H1 (cell line): ENCODE measurements at regions not wholly inside any gene's neighbourhood (a gene's known extent, or its start where the extent isn't known, plus 50 kb on each side); places are given as distances from the start of the nearest gene placed in this dataset.

Source experiments
- CTCF ChIA-PET: fragments of 300-600 bp; sonication (Branson Sonifier 250); formaldehyde crosslinking; loops from one replicate; lab custom pipeline; 2021; ENCODE audit not compliant: partially characterized antibody; lab: Charles Lee
- POLR2A ChIA-PET: fragments of 300-600 bp; sonication (Branson Sonifier 250); formaldehyde crosslinking; loops from one replicate; lab custom pipeline; 2021; ENCODE audit warnings: inconsistent platforms; ENCODE audit not compliant: partially characterized antibody; lab: Charles Lee
- DNase-seq, 2 experiments: peaks; one replicate each; pipeline versions ENCODE4 v3.0.0 to v3.0.0-alpha.2; 2010 to 2022; ENCODE audit warnings: low spot score in 2 of 2, low read depth in 1 of 2, mixed read lengths in 1 of 2
- FAIRE-seq: peaks from 2 replicates; lab custom pipeline; 2011; peaks lifted over from hg19 to GRCh38; lab: Jason Lieb, UNC
- H2AFZ ChIP-seq: 2 replicates; pipeline ENCODE4 v1.8.1; 2012; ENCODE audit warnings: low read length, inconsistent platforms
- H2AK5ac ChIP-seq: 2 replicates; pipeline ENCODE4 v1.6.1; 2013; ENCODE audit warnings: low read depth, low read length
- H2BK120ac ChIP-seq: replicated peaks from 2 replicates; pipeline ENCODE3; 2013; ENCODE audit warnings: low read depth, low read length, inconsistent platforms
- H2BK12ac ChIP-seq: 2 replicates; pipeline ENCODE4 v1.6.1; 2013; ENCODE audit warnings: low read depth, low read length
- H2BK15ac ChIP-seq: 2 replicates; pipeline ENCODE4 v1.6.1; 2013; ENCODE audit warnings: low read length
- H2BK20ac ChIP-seq: 2 replicates; pipeline ENCODE4 v1.6.1; 2013; ENCODE audit warnings: low read length
- H2BK5ac ChIP-seq: 2 replicates; pipeline ENCODE4 v1.6.1; 2013; ENCODE audit warnings: low read depth, low read length
- H3K14ac ChIP-seq: 2 replicates; pipeline ENCODE4 v1.6.1; 2013; ENCODE audit warnings: inconsistent platforms; ENCODE audit not compliant: insufficient read length
- H3K18ac ChIP-seq: 2 replicates; pipeline ENCODE4 v1.6.1; 2013; ENCODE audit warnings: low read length; ENCODE audit errors: extremely low read depth
- H3K23ac ChIP-seq: 2 replicates; pipeline ENCODE4 v1.6.1; 2013; ENCODE audit warnings: inconsistent platforms; ENCODE audit not compliant: insufficient read length
- H3K23me2 ChIP-seq: 2 replicates; pipeline ENCODE4 v1.6.1; 2013; ENCODE audit warnings: low read depth, low read length
- H3K27ac ChIP-seq: 2 replicates; pipeline ENCODE4 v1.6.1; 2011; ENCODE audit warnings: low read depth, low read length, inconsistent platforms
- H3K27me3 ChIP-seq, 4 experiments: replicated peaks in 1 of 4; 1 replicate in 1 of 4; 2 replicates in 3 of 4; pipeline versions ENCODE4 v1.6.1 to v1.8.1; 2011 to 2013; ENCODE audit warnings: low read length in 3 of 4, mild to moderate bottlenecking in 3 of 4, inconsistent platforms in 2 of 4, mixed read lengths in 2 of 4, moderate library complexity in 1 of 4; ENCODE audit not compliant: control insufficient read depth in 3 of 4, insufficient read depth in 3 of 4; ENCODE audit errors: extremely low read depth in 1 of 4
- H3K36me3 ChIP-seq, 4 experiments: 2 replicates each; pipeline versions ENCODE4 v1.6.1 to v1.8.1; 2011 to 2013; ENCODE audit warnings: mild to moderate bottlenecking in 4 of 4, low read length in 3 of 4, moderate library complexity in 2 of 4, control low read depth in 1 of 4, inconsistent platforms in 1 of 4; ENCODE audit not compliant: insufficient read depth in 4 of 4, control insufficient read depth in 2 of 4
- H3K4ac ChIP-seq: replicated peaks from 2 replicates; pipeline ENCODE3; 2013; ENCODE audit warnings: low read length, low read depth, mixed read lengths, inconsistent platforms; ENCODE audit not compliant: insufficient read length
- H3K4me1 ChIP-seq, 4 experiments: replicated peaks in 1 of 4; 1 replicate in 1 of 4; 2 replicates in 3 of 4; pipeline versions ENCODE4 v1.6.1 to v1.8.1; 2011 to 2013; ENCODE audit warnings: low read length in 3 of 4, inconsistent platforms in 2 of 4, mixed read lengths in 1 of 4; ENCODE audit not compliant: insufficient read depth in 4 of 4, control insufficient read depth in 3 of 4
- H3K4me2 ChIP-seq, 2 experiments: 2 replicates each; pipeline versions ENCODE4 v1.6.1 to v1.8.1; 2011 to 2013; ENCODE audit warnings: low read depth in 2 of 2, low read length in 2 of 2, control low read depth in 1 of 2, inconsistent platforms in 1 of 2, mild to moderate bottlenecking in 1 of 2; ENCODE audit not compliant: insufficient read depth in 1 of 2
- H3K4me3 ChIP-seq, 4 experiments: fragments of 200-600, 300-600 bp in 1 of 4; sonication (generic), shearing (Covaris generic), sonication (Bioruptor Twin) in 1 of 4; 2 replicates each; pipeline versions ENCODE4 v1.5.1 to v1.8.1; 2011 to 2016; ENCODE audit warnings: low read length in 4 of 4, low read depth in 3 of 4, control low read depth in 2 of 4, inconsistent platforms in 2 of 4, mild to moderate bottlenecking in 2 of 4, mixed read lengths in 1 of 4, moderate library complexity in 1 of 4; ENCODE audit not compliant: insufficient read depth in 2 of 4; ENCODE audit errors: extremely low read depth in 1 of 4
- H3K56ac ChIP-seq: replicated peaks from 2 replicates; pipeline ENCODE3; 2013; ENCODE audit warnings: low read depth, mild to moderate bottlenecking, mixed read lengths, low read length, inconsistent platforms; ENCODE audit not compliant: insufficient read length
- H3K79me1 ChIP-seq: 2 replicates; pipeline ENCODE4 v1.6.1; 2013; ENCODE audit warnings: low read depth, low read length, control low read depth
- H3K79me2 ChIP-seq, 2 experiments: 2 replicates each; pipeline versions ENCODE4 v1.6.1 to v1.8.1; 2012 to 2013; ENCODE audit warnings: low read length in 2 of 2, mild to moderate bottlenecking in 2 of 2, inconsistent platforms in 1 of 2; ENCODE audit not compliant: insufficient read depth in 2 of 2, control insufficient read depth in 1 of 2
- H3K9ac ChIP-seq, 4 experiments: replicated peaks in 1 of 4; 1 replicate in 1 of 4; 2 replicates in 3 of 4; pipeline versions ENCODE4 v1.6.1 to v1.8.1; 2011 to 2013; ENCODE audit warnings: low read depth in 3 of 4, low read length in 3 of 4, control low read depth in 2 of 4, mild to moderate bottlenecking in 2 of 4, moderate library complexity in 2 of 4, inconsistent platforms in 1 of 4; ENCODE audit errors: extremely low read depth in 1 of 4
- H3K9me3 ChIP-seq, 2 experiments: 2 replicates each; pipeline versions ENCODE4 v1.6.1 to v1.8.1; 2012 to 2013; ENCODE audit warnings: mild to moderate bottlenecking in 2 of 2, moderate library complexity in 2 of 2, control low read depth in 1 of 2, inconsistent platforms in 1 of 2, low read depth in 1 of 2, low read length in 1 of 2, mixed read lengths in 1 of 2; ENCODE audit not compliant: insufficient read depth in 2 of 2
- H4K20me1 ChIP-seq, 2 experiments: replicated peaks in 1 of 2; 2 replicates each; pipeline versions ENCODE3 to v1.8.1; 2011 to 2013; ENCODE audit warnings: inconsistent platforms in 2 of 2, low read length in 2 of 2, mild to moderate bottlenecking in 1 of 2; ENCODE audit not compliant: insufficient read depth in 2 of 2, control insufficient read depth in 1 of 2
- H4K5ac ChIP-seq: 2 replicates; pipeline ENCODE4 v1.6.1; 2013; ENCODE audit warnings: low read length, low read depth, mixed read lengths, inconsistent platforms; ENCODE audit not compliant: insufficient read length
- H4K8ac ChIP-seq: 2 replicates; pipeline ENCODE4 v1.8.0; 2013; ENCODE audit warnings: mild to moderate bottlenecking, moderate library complexity, low read length, inconsistent platforms; ENCODE audit not compliant: insufficient read depth; ENCODE audit errors: extremely low read depth
- H4K91ac ChIP-seq: replicated peaks from 2 replicates; pipeline ENCODE3; 2013; ENCODE audit warnings: low read length, mixed read lengths, inconsistent platforms; ENCODE audit not compliant: insufficient read length
- BACH1 ChIP-seq: IDR thresholded peaks from 2 replicates; pipeline ENCODE4 v1.6.1; 2012; ENCODE audit warnings: low read length, improper control_type of control experiment
- WGBS, 2 experiments: shearing (Covaris generic) in 1 of 2; methylation state at CpG; one replicate each; pipeline versions ENCODE4 v1.1.6 to v1.1.7; 2013 to 2015; ENCODE audit warnings: low lambda C conversion rate in 2 of 2, mixed read lengths in 2 of 2, inconsistent platforms in 1 of 2, low coverage in 1 of 2, missing lambda C conversion rate in 1 of 2; ENCODE audit not compliant: insufficient replicate concordance in 2 of 2, insufficient coverage in 1 of 2, insufficient read length in 1 of 2; ENCODE audit errors: extremely low coverage in 1 of 2, missing lambda C conversion rate in 1 of 2; 5-methylcytosine and 5-hydroxymethylcytosine counted together

- WGBS, 2 experiments: 96% methylated on average over 4 of the region's 4 CpGs; no CpG with 5 or more reads in 1 of the 2 experiments
- no peak overlapping the region for H3K14ac ChIP-seq
- H3K9me3 ChIP-seq: no peaks in the 10 kb centered on the region
- H3K79me1 ChIP-seq: no peaks in the 10 kb centered on the region
- peaks cover 0 to 4% (median under 1%) of the 10 kb centered on the region in 4 experiments; a peak in 3 of 7 replicates for H3K4me1 ChIP-seq
- H2BK12ac ChIP-seq: no peak overlapping the region
- no peaks in the 10 kb centered on the region for H3K36me3 ChIP-seq
- no peak overlapping the region for H3K18ac ChIP-seq
- FAIRE-seq (no peak), DNase-seq (no peak)
- no peak overlapping the region for H2BK20ac ChIP-seq
- no peak overlapping the region for H2AFZ ChIP-seq
- H2BK120ac ChIP-seq: no peak overlapping the region
- no peak overlapping the region for H3K9ac ChIP-seq
- POLR2A ChIA-PET: no interaction called here
- no peaks in the 10 kb centered on the region for H3K79me2 ChIP-seq
- no peaks in the 10 kb centered on the region for H3K23me2 ChIP-seq
- H4K91ac ChIP-seq: no peak overlapping the region
- H3K56ac ChIP-seq: no peak overlapping the region
- H3K4me3 ChIP-seq: no peak overlapping the region
- no peak overlapping the region for H2BK15ac ChIP-seq
- H3K4me2 ChIP-seq: no peak overlapping the region
- H3K4ac ChIP-seq: no peak overlapping the region
- H3K23ac ChIP-seq: no peak overlapping the region
- no peak overlapping the region for H4K8ac ChIP-seq
- no peak overlapping the region for H4K5ac ChIP-seq
- H3K27me3 ChIP-seq: no peaks in the 10 kb centered on the region
- no peak overlapping the region for H3K27ac ChIP-seq
- H2BK5ac ChIP-seq: no peak overlapping the region
- CTCF ChIA-PET: interaction anchor here (1.1 kb wide), 1 partner anchor 10 kb away, joined by 3 read pairs; no protein-coding TSS in a partner anchor
- no peaks in the 10 kb centered on the region for H4K20me1 ChIP-seq
- no peak overlapping the region for H2AK5ac ChIP-seq
- no peak for TF ChIP-seq BACH1
These were observed 133.1 kb upstream of the UBE2E1 start for GRCh38 chr3:23672628-23673027.
